GM12878 (cell line): ENCODE measurements at regions not wholly inside any gene's neighbourhood (a gene's known extent, or its start where the extent isn't known, plus 50 kb on each side); places are given as distances from the start of the nearest gene placed in this dataset.

ENCODE experiments used
- ATAC-seq: fragments of 200-7000 bp; cut with Tn5 transposase; 3 replicates; pipeline ENCODE4 v1.9.1; 2020; ENCODE audit warnings: mild to moderate bottlenecking, moderate library complexity
- BruUV-seq: library from RNA; stranded (reverse); fragments of 400-500 nt; replicated peaks from 2 replicates; lab custom pipeline; 2021; lab: Mats Ljungman, UMichigan
- CTCF ChIA-PET: fragments of 300-600 bp; sonication (Branson Sonifier 250); formaldehyde crosslinking; extraction: SDS; loops from one replicate; lab custom pipeline; 2021; ENCODE audit warnings: inconsistent platforms; lab: Yijun Ruan, JAX
- POLR2A ChIA-PET: fragments of 350-600 bp; formaldehyde crosslinking; extraction: SDS; loops from one replicate; lab custom pipeline; 2021; ENCODE audit warnings: inconsistent platforms; lab: Charles Lee
- RAD21 ChIA-PET: fragments of 300-600 bp; sonication (Branson Sonifier 250); formaldehyde crosslinking; loops from one replicate; lab custom pipeline; 2023; ENCODE audit warnings: antibody characterized with exemption; ENCODE audit not compliant: unreplicated experiment; lab: Charles Lee
- SMC1A ChIA-PET: fragments of 300-600 bp; sonication (Branson Sonifier 250); formaldehyde crosslinking; loops from one replicate; lab custom pipeline; 2023; ENCODE audit not compliant: unreplicated experiment, uncharacterized antibody; lab: Charles Lee
- DNase-seq: peaks from one replicate; pipeline ENCODE4 v3.0.0-alpha.2; 2011; ENCODE audit warnings: low read depth, low spot score
- FAIRE-seq: peaks from 3 replicates; lab custom pipeline; 2011; peaks lifted over from hg19 to GRCh38; lab: Jason Lieb, UNC
- H2AFZ ChIP-seq: 2 replicates; pipeline ENCODE4 v1.6.0; 2011; ENCODE audit warnings: low read depth, low read length, control low read depth; ENCODE audit not compliant: control insufficient read depth
- H3K27ac ChIP-seq: 2 replicates; pipeline ENCODE4 v1.5.1; 2011; ENCODE audit warnings: control low read depth; ENCODE audit not compliant: control insufficient read depth, insufficient read depth
- H3K27me3 ChIP-seq, 2 experiments: replicated peaks in 1 of 2; 2 replicates each; pipeline versions ENCODE4 v1.6.0 to v1.6.1; 2011; ENCODE audit warnings: low read length in 1 of 2; ENCODE audit not compliant: control insufficient read depth in 2 of 2, insufficient read depth in 2 of 2
- H3K36me3 ChIP-seq, 2 experiments: 2 replicates each; pipeline ENCODE4 v1.5.1; 2011; ENCODE audit warnings: low read length in 1 of 2; ENCODE audit not compliant: control insufficient read depth in 2 of 2, insufficient read depth in 2 of 2
- H3K4me1 ChIP-seq: 2 replicates; pipeline ENCODE4 v1.6.1; 2011; ENCODE audit warnings: mild to moderate bottlenecking, low read length, moderate library complexity, mixed read lengths; ENCODE audit not compliant: control insufficient read depth, insufficient read depth
- H3K4me2 ChIP-seq: 2 replicates; pipeline ENCODE4 v1.6.0; 2011; ENCODE audit warnings: control low read depth; ENCODE audit not compliant: control insufficient read depth, insufficient read depth
- H3K4me3 ChIP-seq: fragments of 200-600 bp; sonication (generic); 2 replicates; pipeline ENCODE4 v1.5.1; 2016
- H3K79me2 ChIP-seq: 2 replicates; pipeline ENCODE4 v1.6.0; 2011; ENCODE audit warnings: low read length; ENCODE audit not compliant: control insufficient read depth, insufficient read depth
- H3K9ac ChIP-seq: 2 replicates; pipeline ENCODE4 v1.8.0; 2011; ENCODE audit warnings: low read length, control low read depth, mixed read lengths; ENCODE audit not compliant: control insufficient read depth, insufficient read depth
- H3K9me3 ChIP-seq: replicated peaks from 3 replicates; pipeline ENCODE4 v1.5.1; 2011; ENCODE audit warnings: mild to moderate bottlenecking, low read length; ENCODE audit not compliant: control insufficient read depth, insufficient read depth
- H4K20me1 ChIP-seq: 2 replicates; pipeline ENCODE4 v1.6.0; 2011; ENCODE audit not compliant: control insufficient read depth, insufficient read depth
- SREBF1 ChIP-seq: IDR thresholded peaks from 2 replicates; pipeline ENCODE4 v1.6.1; 2012; ENCODE audit warnings: mild to moderate bottlenecking, low read length
- TARDBP ChIP-seq: IDR thresholded peaks from 2 replicates; pipeline ENCODE4 v1.6.1; 2016; ENCODE audit warnings: borderline replicate concordance
- WGBS: methylation state at CpG from one replicate; pipeline ENCODE4 v1.1.6; 2016; ENCODE audit warnings: low lambda C conversion rate; ENCODE audit not compliant: insufficient replicate concordance, insufficient coverage; ENCODE audit errors: missing lambda C conversion rate; 5-methylcytosine and 5-hydroxymethylcytosine counted together
- in situ Hi-C: fragments of 300-500 bp; cut with MboI; formaldehyde crosslinking; loops from 9 replicates; pipeline ENCODE4 v1.14.3; 2018; ENCODE audit warnings: mixed read lengths
- intact Hi-C: fragments of 100-400 bp; cut with micrococcal nuclease; formaldehyde crosslinking; loops from one replicate; pipeline ENCODE4 v1.14.2; 2022; ENCODE audit not compliant: unreplicated experiment
- TF ChIP-seq, protein P1 (sequence below): fragments of 450-650 bp; IDR thresholded peaks from 2 replicates; pipeline ENCODE4 v1.6.1; 2017; ENCODE audit warnings: antibody characterized with exemption, mild to moderate bottlenecking, moderate library complexity
- TF ChIP-seq, protein P2 (sequence below): IDR thresholded peaks from 2 replicates; pipeline ENCODE4 v1.6.1; 2012; ENCODE audit warnings: low read depth, low read length, improper control_type of control experiment

DNA sequence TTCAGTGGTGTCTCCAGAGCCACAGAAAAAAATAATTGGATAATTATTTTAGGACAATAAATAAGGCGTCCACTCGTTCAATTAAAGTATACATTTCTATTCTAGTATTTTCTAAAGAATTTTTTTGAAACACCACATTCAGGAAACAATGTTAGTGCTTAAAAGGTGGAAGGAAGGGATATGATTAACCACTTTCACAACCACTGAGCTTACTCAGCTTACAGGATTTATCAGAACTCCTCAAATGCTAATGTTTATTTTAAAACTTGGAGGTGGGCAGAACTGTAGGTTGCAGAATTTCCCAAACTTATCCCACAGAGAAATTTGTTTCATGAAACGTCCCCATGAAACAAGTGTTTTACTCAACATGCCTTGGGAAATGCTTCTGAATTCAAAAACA is 54.3 kb upstream of the MAGEB2 start:
- Histone ChIP-seq H3K9ac (no peak overlapping the region), H2AFZ (no peak overlapping the region), H4K20me1 (no peaks in the 10 kb centered on the region)
- in situ Hi-C loops (no loop called here), intact Hi-C loops (no loop called here)
- ATAC-seq, result no peak
- SMC1A ChIA-PET, result interaction anchor here (0.7 kb wide), 1 partner anchor 591 kb away, joined by 3 read pairs; no protein-coding TSS in a partner anchor
- TF ChIP-seq TARDBP, result no peak
- TF ChIP-seq, protein P1, sequence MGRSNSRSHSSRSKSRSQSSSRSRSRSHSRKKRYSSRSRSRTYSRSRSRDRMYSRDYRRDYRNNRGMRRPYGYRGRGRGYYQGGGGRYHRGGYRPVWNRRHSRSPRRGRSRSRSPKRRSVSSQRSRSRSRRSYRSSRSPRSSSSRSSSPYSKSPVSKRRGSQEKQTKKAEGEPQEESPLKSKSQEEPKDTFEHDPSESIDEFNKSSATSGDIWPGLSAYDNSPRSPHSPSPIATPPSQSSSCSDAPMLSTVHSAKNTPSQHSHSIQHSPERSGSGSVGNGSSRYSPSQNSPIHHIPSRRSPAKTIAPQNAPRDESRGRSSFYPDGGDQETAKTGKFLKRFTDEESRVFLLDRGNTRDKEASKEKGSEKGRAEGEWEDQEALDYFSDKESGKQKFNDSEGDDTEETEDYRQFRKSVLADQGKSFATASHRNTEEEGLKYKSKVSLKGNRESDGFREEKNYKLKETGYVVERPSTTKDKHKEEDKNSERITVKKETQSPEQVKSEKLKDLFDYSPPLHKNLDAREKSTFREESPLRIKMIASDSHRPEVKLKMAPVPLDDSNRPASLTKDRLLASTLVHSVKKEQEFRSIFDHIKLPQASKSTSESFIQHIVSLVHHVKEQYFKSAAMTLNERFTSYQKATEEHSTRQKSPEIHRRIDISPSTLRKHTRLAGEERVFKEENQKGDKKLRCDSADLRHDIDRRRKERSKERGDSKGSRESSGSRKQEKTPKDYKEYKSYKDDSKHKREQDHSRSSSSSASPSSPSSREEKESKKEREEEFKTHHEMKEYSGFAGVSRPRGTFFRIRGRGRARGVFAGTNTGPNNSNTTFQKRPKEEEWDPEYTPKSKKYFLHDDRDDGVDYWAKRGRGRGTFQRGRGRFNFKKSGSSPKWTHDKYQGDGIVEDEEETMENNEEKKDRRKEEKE, result no peak
- TF ChIP-seq SREBF1, result no peak
- TF ChIP-seq, protein P2, sequence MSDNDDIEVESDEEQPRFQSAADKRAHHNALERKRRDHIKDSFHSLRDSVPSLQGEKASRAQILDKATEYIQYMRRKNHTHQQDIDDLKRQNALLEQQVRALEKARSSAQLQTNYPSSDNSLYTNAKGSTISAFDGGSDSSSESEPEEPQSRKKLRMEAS, result no peak
- TF ChIP-seq, all 136 proteins: peak for 0
- H3K9me3 ChIP-seq, result no peaks in the 10 kb centered on the region
- no peaks in the 10 kb centered on the region for H3K79me2 ChIP-seq
- ChIA-PET RAD21 (no interaction called here), CTCF (no interaction called here), POLR2A (no interaction called here)
- H3K4me1 ChIP-seq, result no peaks in the 10 kb centered on the region
- no peaks in the 10 kb centered on the region for H3K27me3 ChIP-seq
- DNase-seq (no peak), FAIRE-seq (no peak)
- no TSS peak for BruUV-seq
- no peak overlapping the region for H3K4me3 ChIP-seq
- H3K27ac ChIP-seq, result no peak overlapping the region
- H3K36me3 ChIP-seq, result no peaks in the 10 kb centered on the region
- 44% methylated on average over 3 of the region's 3 CpGs for whole genome bisulfite sequencing
- H3K4me2 ChIP-seq, result no peak overlapping the region
